Hepatocyte (in vitro differentiated cells): ENCODE measurements at regions not wholly inside any gene's neighbourhood (a gene's known extent, or its start where the extent isn't known, plus 50 kb on each side); places are given as distances from the start of the nearest gene placed in this dataset.

Source experiments
- DNase-seq: peaks from one replicate; pipeline ENCODE4 v3.0.0-alpha.2; 2016; ENCODE audit warnings: low spot score
- H2AFZ ChIP-seq: fragments of 200-600 bp; sonication (generic); 2 replicates; pipeline ENCODE4 v1.6.0; 2016; ENCODE audit warnings: antibody characterized with exemption, mild to moderate bottlenecking
- H3K27ac ChIP-seq: fragments of 200-600 bp; sonication (generic); 2 replicates; pipeline ENCODE4 v1.5.1; 2016; ENCODE audit warnings: mild to moderate bottlenecking
- H3K27me3 ChIP-seq: fragments of 200-600 bp; sonication (generic); 2 replicates; pipeline ENCODE4 v1.6.1; 2016
- H3K36me3 ChIP-seq: fragments of 200-600 bp; sonication (generic); replicated peaks from 2 replicates; pipeline ENCODE4 v1.5.1; 2016; ENCODE audit warnings: low read depth; ENCODE audit not compliant: insufficient read depth
- H3K4me1 ChIP-seq: fragments of 200-600 bp; sonication (generic); 2 replicates; pipeline ENCODE4 v1.5.1; 2016; ENCODE audit warnings: mild to moderate bottlenecking, moderate library complexity; ENCODE audit not compliant: insufficient read depth
- H3K4me2 ChIP-seq: fragments of 200-600 bp; sonication (generic); 2 replicates; pipeline ENCODE4 v1.6.0; 2016
- H3K4me3 ChIP-seq: fragments of 200-600 bp; sonication (generic); 2 replicates; pipeline ENCODE4 v1.5.1; 2016; ENCODE audit warnings: mild to moderate bottlenecking
- H3K79me2 ChIP-seq: fragments of 200-600 bp; sonication (generic); 2 replicates; pipeline ENCODE4 v1.6.0; 2017; ENCODE audit warnings: mild to moderate bottlenecking
- H3K9me2 ChIP-seq: fragments of 200-600 bp; sonication (generic); replicated peaks from 2 replicates; pipeline ENCODE4 v1.6.0; 2017; ENCODE audit warnings: mild to moderate bottlenecking; ENCODE audit not compliant: insufficient read depth
- H3K9me3 ChIP-seq: fragments of 200-600 bp; sonication (generic); 2 replicates; pipeline ENCODE4 v1.5.1; 2016; ENCODE audit warnings: low read depth, mild to moderate bottlenecking
- H4K20me1 ChIP-seq: fragments of 200-600 bp; sonication (generic); 2 replicates; pipeline ENCODE4 v1.6.0; 2016; ENCODE audit warnings: mild to moderate bottlenecking; ENCODE audit not compliant: insufficient read depth, poor library complexity, severe bottlenecking
- EZH2 ChIP-seq: fragments of 200-600 bp; sonication (generic); IDR thresholded peaks from 2 replicates; pipeline ENCODE4 v1.6.1; 2016; ENCODE audit warnings: antibody characterized with exemption, mild to moderate bottlenecking, borderline replicate concordance
- EZH2phosphoT487 ChIP-seq: fragments of 200-600 bp; sonication (generic); IDR thresholded peaks from one replicate; pipeline ENCODE4 v1.6.1; 2018; ENCODE audit warnings: antibody characterized with exemption, mild to moderate bottlenecking, low read depth, moderate library complexity; ENCODE audit not compliant: unreplicated experiment, severe bottlenecking
- WGBS: methylation state at CpG from one replicate; pipeline ENCODE4 v1.1.6; 2016; ENCODE audit warnings: low lambda C conversion rate; ENCODE audit errors: missing lambda C conversion rate; 5-methylcytosine and 5-hydroxymethylcytosine counted together
- TF ChIP-seq, protein P1 (sequence below): fragments of 200-600 bp; sonication (generic); IDR thresholded peaks from 2 replicates; pipeline ENCODE4 v1.5.1; 2016; ENCODE audit warnings: antibody characterized with exemption, mild to moderate bottlenecking; ENCODE audit not compliant: poor library complexity

DNA sequence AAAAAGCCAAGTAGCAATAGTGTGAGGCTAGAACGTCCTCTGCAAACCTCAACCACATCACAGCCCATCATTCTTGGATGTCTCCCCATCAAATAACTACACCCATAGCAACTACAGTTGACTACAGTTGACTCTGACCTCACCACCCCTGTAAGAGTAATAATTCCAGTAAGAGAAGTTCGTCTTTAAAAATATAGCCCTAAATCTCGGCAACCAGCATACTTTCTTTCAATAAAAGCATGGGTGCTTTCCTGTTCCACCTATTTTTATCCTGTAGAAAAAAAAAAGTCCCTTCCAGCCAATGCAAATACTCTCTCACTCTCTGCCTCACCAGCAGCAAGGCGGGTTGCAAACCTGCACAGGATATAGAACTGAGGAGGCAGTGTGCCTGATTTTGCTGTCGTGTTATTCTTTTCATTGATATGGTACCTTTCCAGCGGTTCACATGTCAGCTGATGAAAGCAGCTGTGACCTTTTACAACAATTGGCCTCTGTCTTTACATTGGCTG is 187.5 kb upstream of the NFE2L3 start:
- Histone ChIP-seq H3K27me3 (no peaks in the 10 kb centered on the region), H3K36me3 (no peaks in the 10 kb centered on the region), H3K4me3 (no peak overlapping the region), H3K79me2 (no peaks in the 10 kb centered on the region), H3K4me2 (no peak overlapping the region), H3K27ac (no peak overlapping the region), H2AFZ (no peak overlapping the region), H3K4me1 (no peaks in the 10 kb centered on the region), H3K9me3 (no peaks in the 10 kb centered on the region), H3K9me2 (no peaks in the 10 kb centered on the region), H4K20me1 (no peaks in the 10 kb centered on the region)
- 81% methylated on average over 6 of the region's 6 CpGs for WGBS
- DNase-seq: no peak
- TF ChIP-seq EZH2 (no peak), EZH2phosphoT487 (no peak)
- TF ChIP-seq, protein P1, sequence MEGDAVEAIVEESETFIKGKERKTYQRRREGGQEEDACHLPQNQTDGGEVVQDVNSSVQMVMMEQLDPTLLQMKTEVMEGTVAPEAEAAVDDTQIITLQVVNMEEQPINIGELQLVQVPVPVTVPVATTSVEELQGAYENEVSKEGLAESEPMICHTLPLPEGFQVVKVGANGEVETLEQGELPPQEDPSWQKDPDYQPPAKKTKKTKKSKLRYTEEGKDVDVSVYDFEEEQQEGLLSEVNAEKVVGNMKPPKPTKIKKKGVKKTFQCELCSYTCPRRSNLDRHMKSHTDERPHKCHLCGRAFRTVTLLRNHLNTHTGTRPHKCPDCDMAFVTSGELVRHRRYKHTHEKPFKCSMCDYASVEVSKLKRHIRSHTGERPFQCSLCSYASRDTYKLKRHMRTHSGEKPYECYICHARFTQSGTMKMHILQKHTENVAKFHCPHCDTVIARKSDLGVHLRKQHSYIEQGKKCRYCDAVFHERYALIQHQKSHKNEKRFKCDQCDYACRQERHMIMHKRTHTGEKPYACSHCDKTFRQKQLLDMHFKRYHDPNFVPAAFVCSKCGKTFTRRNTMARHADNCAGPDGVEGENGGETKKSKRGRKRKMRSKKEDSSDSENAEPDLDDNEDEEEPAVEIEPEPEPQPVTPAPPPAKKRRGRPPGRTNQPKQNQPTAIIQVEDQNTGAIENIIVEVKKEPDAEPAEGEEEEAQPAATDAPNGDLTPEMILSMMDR: no peak

DNA sequence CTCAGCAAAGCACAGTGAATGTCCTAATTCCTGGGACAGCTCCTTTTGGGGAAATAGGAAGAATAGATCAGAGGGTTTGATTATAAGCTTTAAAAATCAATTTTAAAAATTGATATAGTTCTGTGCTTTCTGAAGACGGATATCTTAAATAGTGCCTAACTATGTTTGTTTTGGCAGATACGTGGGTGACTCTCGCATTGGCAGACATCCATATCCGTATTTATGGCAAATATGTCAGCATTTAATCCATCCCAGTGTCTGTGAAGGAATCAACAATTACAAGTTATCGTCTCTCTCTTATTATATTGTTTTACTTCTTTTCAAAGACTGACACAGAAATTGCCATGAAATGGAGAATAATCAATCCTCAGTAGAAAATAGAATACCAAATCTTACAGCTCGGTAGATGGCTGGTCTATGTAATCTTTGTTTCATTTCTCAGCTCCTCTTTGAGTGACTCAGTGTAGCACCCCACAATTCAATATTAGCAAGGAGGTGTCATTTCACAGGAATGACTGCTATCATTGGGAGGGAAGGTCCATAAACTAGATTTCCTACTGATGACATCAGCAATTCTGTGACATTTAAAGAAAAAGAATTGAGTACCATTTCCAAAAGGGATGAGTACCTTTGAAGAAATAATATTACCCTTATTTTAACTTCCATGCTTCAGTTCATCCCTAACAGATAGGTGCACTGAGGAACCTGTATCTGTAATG is 186.4 kb upstream of the NFE2L3 start:
- Histone ChIP-seq H3K4me3 (no peak overlapping the region), H3K4me1 (no peaks in the 10 kb centered on the region), H4K20me1 (no peaks in the 10 kb centered on the region), H2AFZ (no peak overlapping the region), H3K27me3 (no peaks in the 10 kb centered on the region), H3K4me2 (no peak overlapping the region), H3K79me2 (no peaks in the 10 kb centered on the region), H3K36me3 (no peaks in the 10 kb centered on the region), H3K27ac (no peak overlapping the region), H3K9me2 (no peaks in the 10 kb centered on the region), H3K9me3 (no peaks in the 10 kb centered on the region)
- WGBS: 83% methylated on average over 6 of the region's 6 CpGs
- no peak for DNase-seq
- TF ChIP-seq, protein P1: no peak
- TF ChIP-seq EZH2 (no peak), EZH2phosphoT487 (no peak)

- Histone ChIP-seq H3K4me3 (no peak overlapping the region), H3K27ac (no peak overlapping the region), H2AFZ (no peak overlapping the region), H3K9me2 (no peaks in the 10 kb centered on the region), H3K4me2 (no peak overlapping the region), H3K79me2 (no peaks in the 10 kb centered on the region), H3K9me3 (no peaks in the 10 kb centered on the region), H4K20me1 (no peaks in the 10 kb centered on the region), H3K27me3 (no peaks in the 10 kb centered on the region), H3K36me3 (no peaks in the 10 kb centered on the region), H3K4me1 (no peaks in the 10 kb centered on the region)
- DNase-seq: no peak
- no peak for TF ChIP-seq EZH2phosphoT487
- TF ChIP-seq, protein P1: no peak
- no peak for TF ChIP-seq EZH2
Measured at GRCh38 chr7:25966469-25966868, 185.5 kb upstream of the NFE2L3 start.
